ENCODE measurements at regions not wholly inside any gene's neighbourhood (a gene's known extent, or its start where the extent isn't known, plus 50 kb on each side); places are given as distances from the start of the nearest gene placed in this dataset.

GRCh38 chr20:1718604-1719384 is 61.2 kb upstream of the SIRPG start:
- TF ChIP-seq, protein P1, sequence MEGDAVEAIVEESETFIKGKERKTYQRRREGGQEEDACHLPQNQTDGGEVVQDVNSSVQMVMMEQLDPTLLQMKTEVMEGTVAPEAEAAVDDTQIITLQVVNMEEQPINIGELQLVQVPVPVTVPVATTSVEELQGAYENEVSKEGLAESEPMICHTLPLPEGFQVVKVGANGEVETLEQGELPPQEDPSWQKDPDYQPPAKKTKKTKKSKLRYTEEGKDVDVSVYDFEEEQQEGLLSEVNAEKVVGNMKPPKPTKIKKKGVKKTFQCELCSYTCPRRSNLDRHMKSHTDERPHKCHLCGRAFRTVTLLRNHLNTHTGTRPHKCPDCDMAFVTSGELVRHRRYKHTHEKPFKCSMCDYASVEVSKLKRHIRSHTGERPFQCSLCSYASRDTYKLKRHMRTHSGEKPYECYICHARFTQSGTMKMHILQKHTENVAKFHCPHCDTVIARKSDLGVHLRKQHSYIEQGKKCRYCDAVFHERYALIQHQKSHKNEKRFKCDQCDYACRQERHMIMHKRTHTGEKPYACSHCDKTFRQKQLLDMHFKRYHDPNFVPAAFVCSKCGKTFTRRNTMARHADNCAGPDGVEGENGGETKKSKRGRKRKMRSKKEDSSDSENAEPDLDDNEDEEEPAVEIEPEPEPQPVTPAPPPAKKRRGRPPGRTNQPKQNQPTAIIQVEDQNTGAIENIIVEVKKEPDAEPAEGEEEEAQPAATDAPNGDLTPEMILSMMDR (IDR thresholded peaks at IDR 0.05 in 4 of 5, conservative IDR thresholded peaks at IDR 0.05 in 1 of 5), result no peak
- no peak for TF ChIP-seq POLR2A (IDR thresholded peaks at IDR 0.05)

Data from gastrocnemius medialis (tissue), 4 donors.